Testis (tissue), 2 donors: ENCODE measurements at regions not wholly inside any gene's neighbourhood (a gene's known extent, or its start where the extent isn't known, plus 50 kb on each side); places are given as distances from the start of the nearest gene placed in this dataset.
"Not testable (repeated sequence)": the region's sequence is repeated elsewhere in the genome, so short reads cannot be mapped to it uniquely, and the experiment has no call there.

ENCODE experiments used
- DNase-seq: peaks from one replicate; pipeline ENCODE4 v3.0.0-alpha.2; 2019
- H3K27ac ChIP-seq, 2 donors: fragments of 200-600 bp; sonication (generic); one replicate each; pipeline ENCODE4 v1.5.1; 2019
- H3K27me3 ChIP-seq: fragments of 200-600 bp; sonication (generic); one replicate; pipeline ENCODE4 v1.5.1; 2019
- H3K36me3 ChIP-seq: fragments of 200-600 bp; sonication (generic); one replicate; pipeline ENCODE4 v1.5.1; 2017; ENCODE audit warnings: low read depth; ENCODE audit errors: missing control alignments
- H3K4me1 ChIP-seq: fragments of 200-600 bp; sonication (generic); one replicate; pipeline ENCODE4 v1.5.1; 2019
- H3K4me3 ChIP-seq, 2 donors: fragments of 200-600 bp; sonication (generic); one replicate each; pipeline ENCODE4 v1.5.1; 2017 to 2019
- H3K9me3 ChIP-seq: fragments of 200-600 bp; sonication (generic); one replicate; pipeline ENCODE4 v1.5.1; 2017
- POLR2A ChIP-seq: fragments of 450-650 bp; IDR thresholded peaks from one replicate; pipeline ENCODE4 v1.6.1; 2017; ENCODE audit warnings: antibody characterized with exemption, mild to moderate bottlenecking, moderate library complexity
- WGBS, 2 donors: methylation state at CpG; one replicate each; pipeline ENCODE4 v1.1.5; 2018; 5-methylcytosine and 5-hydroxymethylcytosine counted together
- intact Hi-C: fragments of 100-400 bp; cut with DNase I; formaldehyde crosslinking; loops from one replicate; pipeline ENCODE4 v1.15.1; 2023; ENCODE audit warnings: low total_unique reads
- TF ChIP-seq, protein P1 (sequence below), 3 experiments: fragments of 450-650 bp in 2 of 3; fragments of 200-600 bp in 1 of 3; sonication (generic) in 1 of 3; IDR thresholded peaks; one replicate each; pipeline ENCODE4 v1.5.1; 2016 to 2019; ENCODE audit warnings: antibody characterized with exemption in 3 of 3, mild to moderate bottlenecking in 2 of 3, moderate library complexity in 1 of 3

- 84 to 95% methylated on average over 2 of the region's 2 CpGs for WGBS, 2 donors
- Histone ChIP-seq H3K36me3 (no peaks in the 10 kb centered on the region), H3K4me1 (no peaks in the 10 kb centered on the region), H3K4me3 (no peak overlapping the region), H3K9me3 (no peaks in the 10 kb centered on the region), H3K27me3 (no peaks in the 10 kb centered on the region), H3K27ac (no peak overlapping the region)
- DNase-seq, result no peak
- intact Hi-C loops, result no loop called here
- TF ChIP-seq, protein P1, sequence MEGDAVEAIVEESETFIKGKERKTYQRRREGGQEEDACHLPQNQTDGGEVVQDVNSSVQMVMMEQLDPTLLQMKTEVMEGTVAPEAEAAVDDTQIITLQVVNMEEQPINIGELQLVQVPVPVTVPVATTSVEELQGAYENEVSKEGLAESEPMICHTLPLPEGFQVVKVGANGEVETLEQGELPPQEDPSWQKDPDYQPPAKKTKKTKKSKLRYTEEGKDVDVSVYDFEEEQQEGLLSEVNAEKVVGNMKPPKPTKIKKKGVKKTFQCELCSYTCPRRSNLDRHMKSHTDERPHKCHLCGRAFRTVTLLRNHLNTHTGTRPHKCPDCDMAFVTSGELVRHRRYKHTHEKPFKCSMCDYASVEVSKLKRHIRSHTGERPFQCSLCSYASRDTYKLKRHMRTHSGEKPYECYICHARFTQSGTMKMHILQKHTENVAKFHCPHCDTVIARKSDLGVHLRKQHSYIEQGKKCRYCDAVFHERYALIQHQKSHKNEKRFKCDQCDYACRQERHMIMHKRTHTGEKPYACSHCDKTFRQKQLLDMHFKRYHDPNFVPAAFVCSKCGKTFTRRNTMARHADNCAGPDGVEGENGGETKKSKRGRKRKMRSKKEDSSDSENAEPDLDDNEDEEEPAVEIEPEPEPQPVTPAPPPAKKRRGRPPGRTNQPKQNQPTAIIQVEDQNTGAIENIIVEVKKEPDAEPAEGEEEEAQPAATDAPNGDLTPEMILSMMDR (IDR thresholded peaks at IDR 0.05), result no peak
- TF ChIP-seq POLR2A, result no peak
Measured at GRCh38 chr11:93053864-93054263, 84.4 kb downstream of the MTNR1B start.

GRCh38 chr11:93054279-93054678, 84.8 kb downstream of the MTNR1B start:
- H3K4me1 ChIP-seq, result no peaks in the 10 kb centered on the region
- intact Hi-C loops, result no loop called here
- H3K36me3 ChIP-seq, result no peaks in the 10 kb centered on the region
- TF ChIP-seq POLR2A, result no peak
- TF ChIP-seq, protein P1 (IDR thresholded peaks at IDR 0.05), result no peak
- no peaks in the 10 kb centered on the region for H3K27me3 ChIP-seq
- no peaks in the 10 kb centered on the region for H3K9me3 ChIP-seq
- no peak for DNase-seq
- no peak overlapping the region for H3K4me3 ChIP-seq
- no peak overlapping the region for H3K27ac ChIP-seq
- WGBS, 2 donors, result 88 to 92% methylated on average over 4 of the region's 4 CpGs

- Histone ChIP-seq H3K4me3 (no peak overlapping the region), H3K36me3 (no peaks in the 10 kb centered on the region), H3K27me3 (no peaks in the 10 kb centered on the region), H3K9me3 (no peaks in the 10 kb centered on the region), H3K4me1 (no peaks in the 10 kb centered on the region), H3K27ac (no peak overlapping the region)
- TF ChIP-seq, protein P1 (IDR thresholded peaks at IDR 0.05), result no peak
- no peak for TF ChIP-seq POLR2A
- DNase-seq, result no peak
- intact Hi-C loops, result no loop called here
- 67 to 77% methylated on average over 2 of the region's 2 CpGs for WGBS, 2 donors
Measured at GRCh38 chr11:93054881-93055280, 85.4 kb downstream of the MTNR1B start.

DNA sequence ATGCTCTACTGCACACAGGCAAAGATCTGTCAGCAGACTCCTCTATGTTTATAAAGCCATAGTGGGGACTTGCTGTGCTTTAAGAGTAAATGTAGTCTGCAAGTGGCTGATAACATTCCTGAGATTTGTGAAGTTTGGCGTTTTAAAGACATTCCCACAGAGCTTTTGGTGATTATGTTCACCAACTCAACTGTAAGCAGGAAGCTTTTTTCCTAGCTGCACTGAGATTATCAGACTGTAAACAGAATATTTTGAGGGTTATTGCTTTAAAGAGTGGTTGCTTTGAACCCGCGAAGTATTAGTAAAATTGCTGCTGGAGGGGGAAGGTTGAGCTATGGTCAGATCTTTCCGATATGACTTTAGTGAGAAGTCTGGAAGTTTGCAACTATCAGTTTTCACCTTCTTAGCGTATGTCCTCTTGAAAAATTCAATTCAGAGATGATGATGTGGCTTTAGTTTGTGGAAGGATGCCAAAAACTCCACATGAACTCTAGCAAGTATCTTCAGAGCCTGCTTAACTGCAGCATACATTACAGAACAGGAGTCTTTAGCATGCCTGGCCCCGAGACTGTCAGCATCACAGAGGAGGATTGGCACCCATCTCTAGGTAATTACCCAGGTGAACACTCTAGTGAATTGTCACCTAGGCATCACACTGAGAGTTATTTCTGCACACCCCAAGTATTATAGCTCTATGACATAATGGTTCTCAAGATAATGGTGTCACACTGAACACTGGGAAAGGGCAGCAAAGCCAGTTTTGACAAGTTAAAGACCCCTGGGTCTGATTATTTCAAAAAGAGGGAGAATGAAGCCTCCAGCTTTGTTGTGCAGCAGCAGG, 89.9 kb downstream of the MTNR1B start:
- TF ChIP-seq, protein P1 (IDR thresholded peaks at IDR 0.05), result no peak
- Histone ChIP-seq H3K36me3 (no peaks in the 10 kb centered on the region), H3K9me3 (no peaks in the 10 kb centered on the region), H3K4me1 (no peaks in the 10 kb centered on the region), H3K4me3 (no peak overlapping the region), H3K27ac (no peak overlapping the region), H3K27me3 (no peaks in the 10 kb centered on the region)
- WGBS, 2 donors, result 47 to 62% methylated on average over 6 of the region's 6 CpGs
- intact Hi-C loops, result no loop called here
- no peak for DNase-seq

DNA sequence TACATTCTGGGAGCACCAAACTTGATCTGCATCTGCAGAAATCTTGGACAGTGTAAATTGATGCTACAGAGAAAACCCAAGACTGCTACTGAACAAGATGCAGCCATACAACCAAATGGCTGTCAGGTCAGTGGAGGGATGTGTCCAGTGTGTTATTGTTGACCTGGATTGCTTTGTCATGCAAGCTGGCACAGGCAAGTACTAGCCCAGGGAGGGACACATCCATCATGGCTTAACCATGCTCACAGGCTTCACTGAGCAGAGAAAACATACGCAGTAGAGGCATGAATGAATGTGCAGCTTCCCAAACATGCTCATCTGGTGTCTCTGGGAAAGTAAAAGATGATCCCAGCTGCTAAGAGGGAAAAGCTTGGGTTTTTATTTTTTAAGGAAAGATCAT, 93.6 kb downstream of the MTNR1B start:
- no peak for DNase-seq
- no peaks in the 10 kb centered on the region for H3K9me3 ChIP-seq
- intact Hi-C loops, result no loop called here
- H3K4me1 ChIP-seq, result no peaks in the 10 kb centered on the region
- TF ChIP-seq, protein P1 (IDR thresholded peaks at IDR 0.05), result no peak
- TF ChIP-seq POLR2A, result no peak
- H3K27me3 ChIP-seq, result no peaks in the 10 kb centered on the region
- H3K36me3 ChIP-seq, result no peaks in the 10 kb centered on the region
- H3K4me3 ChIP-seq, result no peak overlapping the region
- H3K27ac ChIP-seq, result no peak overlapping the region
- 88 to 100% methylated on average over 1 of the region's 1 CpG for WGBS, 2 donors

DNA sequence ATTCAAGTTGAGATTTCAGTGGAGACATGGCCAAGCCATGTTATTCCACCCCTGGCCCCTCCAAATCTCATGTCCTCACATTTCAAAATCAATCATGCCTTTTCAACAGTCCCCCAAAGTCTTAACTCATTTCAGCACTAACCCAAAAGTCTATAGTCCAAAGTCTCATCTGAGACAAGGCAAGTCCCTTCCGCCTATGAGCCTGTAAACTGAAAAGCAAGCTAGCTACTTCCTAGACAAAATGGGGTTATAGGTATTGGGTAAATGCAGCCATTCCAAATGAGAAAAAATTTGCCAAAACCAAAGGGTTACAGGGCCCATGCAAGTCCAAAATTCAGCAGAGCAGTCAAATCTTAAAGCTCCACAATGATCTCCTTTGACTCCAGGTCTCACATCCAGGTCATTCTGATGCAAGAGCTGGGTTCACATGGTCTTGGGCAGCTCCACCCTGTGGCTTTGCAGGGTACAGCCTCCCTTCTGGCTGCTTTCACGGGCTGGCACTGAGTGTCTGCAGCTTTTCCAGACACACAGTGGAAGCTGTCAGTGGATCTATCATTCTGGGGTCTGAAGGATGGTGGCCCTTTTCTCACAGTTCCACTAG, 95.7 kb downstream of the MTNR1B start:
- not testable (repeated sequence) for H3K4me3 ChIP-seq
- 85 to 100% methylated on average over 1 to 2 of the region's 2 CpGs for WGBS, 2 donors

More for the DNA sequence above, 95.7 kb downstream of the MTNR1B start:
- intact Hi-C loops, H3K4me1 ChIP-seq, H3K27me3 ChIP-seq, H3K27ac ChIP-seq, H3K9me3 ChIP-seq, H3K36me3 ChIP-seq: not testable (repeated sequence)
- DNase-seq, result peak; percentile 36
